IMR-90 (cell line): ENCODE measurements at regions not wholly inside any gene's neighbourhood (a gene's known extent, or its start where the extent isn't known, plus 50 kb on each side); places are given as distances from the start of the nearest gene placed in this dataset.

Experiments used
- ATAC-seq: fragments of 200-7000 bp; cut with Tn5 transposase; 2 replicates; pipeline ENCODE4 v1.9.1; 2020; ENCODE audit warnings: low read depth, mild to moderate bottlenecking, moderate library complexity
- BruUV-seq: library from RNA; stranded (reverse); fragments of 400-500 nt; replicated peaks from 2 replicates; lab custom pipeline; 2021; lab: Mats Ljungman, UMichigan
- CTCF ChIA-PET: fragments of 300-600 bp; formaldehyde crosslinking; extraction: SDS; loops from one replicate; lab custom pipeline; 2021; ENCODE audit warnings: antibody characterized with exemption; lab: Yijun Ruan, JAX
- POLR2A ChIA-PET: fragments of 300-600 bp; sonication (Branson Sonifier 250); formaldehyde crosslinking; loops from one replicate; lab custom pipeline; 2022; ENCODE audit warnings: antibody characterized with exemption; ENCODE audit not compliant: unreplicated experiment; lab: Charles Lee
- DNase-seq: peaks from one replicate; pipeline ENCODE4 v3.0.0; 2013
- H2AFZ ChIP-seq: replicated peaks from 2 replicates; pipeline ENCODE3; 2013; ENCODE audit warnings: low read length, mild to moderate bottlenecking; ENCODE audit not compliant: poor library complexity
- H2AK5ac ChIP-seq: 2 replicates; pipeline ENCODE4 v1.6.1; 2013; ENCODE audit warnings: low read depth, low read length, inconsistent platforms
- H2AK9ac ChIP-seq: replicated peaks from 2 replicates; pipeline ENCODE3; 2013; ENCODE audit warnings: mild to moderate bottlenecking, low read depth, low read length, moderate library complexity; ENCODE audit not compliant: poor library complexity
- H2BK120ac ChIP-seq: 2 replicates; pipeline ENCODE4 v1.6.1; 2013; ENCODE audit warnings: low read depth, low read length, inconsistent platforms
- H2BK15ac ChIP-seq: 3 replicates; pipeline ENCODE4 v1.6.1; 2013; ENCODE audit warnings: low read depth, low read length, inconsistent platforms
- H2BK20ac ChIP-seq: 2 replicates; pipeline ENCODE4 v1.6.1; 2013; ENCODE audit warnings: low read depth, mild to moderate bottlenecking, inconsistent platforms, low read length, moderate library complexity
- H2BK5ac ChIP-seq: 2 replicates; pipeline ENCODE4 v1.6.1; 2013; ENCODE audit warnings: mild to moderate bottlenecking, low read depth, low read length, inconsistent platforms; ENCODE audit not compliant: poor library complexity, severe bottlenecking
- H3K14ac ChIP-seq: replicated peaks from 2 replicates; pipeline ENCODE4 v1.6.1; 2013; ENCODE audit warnings: low read depth, low read length, inconsistent platforms
- H3K18ac ChIP-seq: 2 replicates; pipeline ENCODE4 v1.6.1; 2013; ENCODE audit warnings: low read depth, low read length, control low read depth
- H3K23ac ChIP-seq: 2 replicates; pipeline ENCODE4 v1.6.1; 2013; ENCODE audit warnings: low read depth, low read length, inconsistent platforms
- H3K27ac ChIP-seq: 2 replicates; pipeline ENCODE4 v1.5.1; 2013; ENCODE audit warnings: mild to moderate bottlenecking, control low read depth, low read length; ENCODE audit not compliant: insufficient read depth
- H3K27me3 ChIP-seq: 2 replicates; pipeline ENCODE4 v1.6.1; 2013; ENCODE audit warnings: low read length; ENCODE audit not compliant: control insufficient read depth, insufficient read depth
- H3K36me3 ChIP-seq: 2 replicates; pipeline ENCODE4 v1.6.1; 2013; ENCODE audit warnings: low read length, mixed read lengths; ENCODE audit not compliant: control insufficient read depth, insufficient read depth
- H3K4ac ChIP-seq: 2 replicates; pipeline ENCODE4 v1.6.1; 2013; ENCODE audit warnings: low read depth, low read length, inconsistent platforms
- H3K4me1 ChIP-seq: 2 replicates; pipeline ENCODE4 v1.6.1; 2013; ENCODE audit warnings: low read length, mixed read lengths; ENCODE audit not compliant: control insufficient read depth, insufficient read depth
- H3K4me2 ChIP-seq: 2 replicates; pipeline ENCODE4 v1.6.1; 2013; ENCODE audit warnings: low read depth, mild to moderate bottlenecking, control low read depth, low read length, moderate library complexity
- H3K4me3 ChIP-seq: 2 replicates; pipeline ENCODE4 v1.5.1; 2013; ENCODE audit warnings: low read depth, mild to moderate bottlenecking, control low read depth, low read length, moderate library complexity; ENCODE audit not compliant: insufficient read depth
- H3K56ac ChIP-seq: 2 replicates; pipeline ENCODE4 v1.6.1; 2013; ENCODE audit warnings: low read length, inconsistent platforms; ENCODE audit not compliant: insufficient read depth; ENCODE audit errors: extremely low read depth
- H3K79me1 ChIP-seq, 2 experiments: 2 replicates each; pipeline ENCODE4 v1.6.1; 2013; ENCODE audit warnings: low read length in 2 of 2, inconsistent platforms in 1 of 2, low read depth in 1 of 2
- H3K9ac ChIP-seq: 2 replicates; pipeline ENCODE4 v1.6.1; 2013; ENCODE audit warnings: low read depth, low read length, control low read depth
- H3K9me1 ChIP-seq: 2 replicates; pipeline ENCODE4 v1.6.1; 2013; ENCODE audit warnings: low read length, inconsistent platforms; ENCODE audit not compliant: insufficient read depth
- H3K9me3 ChIP-seq: 2 replicates; pipeline ENCODE4 v1.6.1; 2013; ENCODE audit warnings: low read length; ENCODE audit not compliant: control insufficient read depth, insufficient read depth
- H4K20me1 ChIP-seq: 2 replicates; pipeline ENCODE4 v1.6.1; 2013; ENCODE audit warnings: low read length, inconsistent platforms; ENCODE audit not compliant: insufficient read depth
- H4K5ac ChIP-seq: 2 replicates; pipeline ENCODE4 v1.6.1; 2013; ENCODE audit warnings: mild to moderate bottlenecking, low read depth, low read length, control low read depth
- H4K8ac ChIP-seq, 2 experiments: 2 replicates each; pipeline ENCODE4 v1.6.1; 2013; ENCODE audit warnings: low read depth in 2 of 2, low read length in 2 of 2, control low read depth in 1 of 2, inconsistent platforms in 1 of 2
- H4K91ac ChIP-seq: 2 replicates; pipeline ENCODE4 v1.6.1; 2013; ENCODE audit warnings: low read depth, low read length, inconsistent platforms; ENCODE audit not compliant: insufficient read depth
- BHLHE40 ChIP-seq: fragments of 150-350 bp; IDR thresholded peaks from 2 replicates; pipeline ENCODE4 v1.6.1; 2016; ENCODE audit warnings: mild to moderate bottlenecking, low read depth, low read length
- CEBPB ChIP-seq: IDR thresholded peaks from 2 replicates; pipeline ENCODE4 v1.6.1; 2012; ENCODE audit warnings: low read depth, low read length, improper control_type of control experiment
- CHD1 ChIP-seq: IDR thresholded peaks from 2 replicates; pipeline ENCODE4 v1.6.1; 2012; ENCODE audit warnings: low read depth, low read length, improper control_type of control experiment
- CTCF ChIP-seq: conservative IDR thresholded peaks from 2 replicates; pipeline ENCODE4 v1.5.1; 2012; ENCODE audit warnings: mild to moderate bottlenecking, low read depth, low read length, improper control_type of control experiment
- ELK1 ChIP-seq: fragments of 150-350 bp; IDR thresholded peaks from 2 replicates; pipeline ENCODE4 v1.6.1; 2016; ENCODE audit warnings: low read depth, mild to moderate bottlenecking, low read length, moderate library complexity, borderline replicate concordance
- MAFK ChIP-seq: IDR thresholded peaks from 2 replicates; pipeline ENCODE4 v1.6.1; 2012; ENCODE audit warnings: low read depth, low read length, improper control_type of control experiment
- MAZ ChIP-seq: IDR thresholded peaks from 2 replicates; pipeline ENCODE4 v1.6.1; 2012; ENCODE audit warnings: low read depth, mild to moderate bottlenecking, low read length, improper control_type of control experiment, moderate library complexity, borderline replicate concordance
- MXI1 ChIP-seq: IDR thresholded peaks from 2 replicates; pipeline ENCODE4 v1.6.1; 2012; ENCODE audit warnings: low read depth, mild to moderate bottlenecking, low read length, moderate library complexity, borderline replicate concordance
- NFE2L2 ChIP-seq: fragments of 150-350 bp; IDR thresholded peaks from 2 replicates; pipeline ENCODE4 v1.6.1; 2016; ENCODE audit warnings: low read depth, mild to moderate bottlenecking, low read length
- RAD21 ChIP-seq: IDR thresholded peaks from 2 replicates; pipeline ENCODE4 v1.6.1; 2012; ENCODE audit warnings: low read length, improper control_type of control experiment
- RCOR1 ChIP-seq: IDR thresholded peaks from 2 replicates; pipeline ENCODE4 v1.6.1; 2012; ENCODE audit warnings: mild to moderate bottlenecking, low read length, improper control_type of control experiment; ENCODE audit not compliant: insufficient replicate concordance
- RFX5 ChIP-seq: IDR thresholded peaks from 2 replicates; pipeline ENCODE4 v1.8.0; 2012; ENCODE audit warnings: low read depth, mild to moderate bottlenecking, low read length, moderate library complexity
- SMC3 ChIP-seq: fragments of 150-350 bp; IDR thresholded peaks from 2 replicates; pipeline ENCODE4 v1.6.1; 2016; ENCODE audit warnings: low read depth, mild to moderate bottlenecking, antibody characterized with exemption, low read length, moderate library complexity
- USF2 ChIP-seq: fragments of 150-350 bp; IDR thresholded peaks from 2 replicates; pipeline ENCODE4 v1.6.1; 2017; ENCODE audit warnings: mild to moderate bottlenecking, antibody characterized with exemption, low read length, low read depth
- WGBS, 2 experiments: methylation state at CpG; one replicate each; pipeline versions ENCODE4 v1.1.5 to v1.1.7; 2013; ENCODE audit warnings: missing lambda C conversion rate in 2 of 2; ENCODE audit not compliant: insufficient read length in 1 of 2; ENCODE audit errors: extremely low coverage in 2 of 2; 5-methylcytosine and 5-hydroxymethylcytosine counted together
- dilution Hi-C: fragments of 300-500 bp; cut with HindIII; formaldehyde crosslinking; loops from one replicate; pipeline ENCODE4 v1.14.3; 2018; ENCODE audit warnings: low sequenced_read_pairs; ENCODE audit not compliant: unreplicated experiment
- in situ Hi-C: fragments of 300-500 bp; cut with MboI; formaldehyde crosslinking; loops from 3 replicates; pipeline ENCODE4 v1.14.3; 2019; ENCODE audit warnings: low sequenced_read_pairs, inconsistent platforms, mixed read lengths
- intact Hi-C: fragments of 100-400 bp; cut with micrococcal nuclease; formaldehyde crosslinking; loops from 2 replicates; pipeline ENCODE4 v1.10.0; 2022

GRCh38 chr10:4332764-4333458 lies 493.1 kb upstream of the AKR1E2 start:
- H3K14ac ChIP-seq = no peak overlapping the region
- H3K56ac ChIP-seq = no peak overlapping the region
- H2BK5ac ChIP-seq = no peak overlapping the region
- in situ Hi-C loops (no loop called here), intact Hi-C loops (no loop called here), dilution Hi-C loops (no loop called here)
- H3K27me3 ChIP-seq = no peaks in the 10 kb centered on the region
- no peak overlapping the region for H2AFZ ChIP-seq
- H4K8ac ChIP-seq = no peak overlapping the region
- H3K9me1 ChIP-seq = no peaks in the 10 kb centered on the region
- ATAC-seq = no peak
- CTCF ChIA-PET = no interaction called here
- H3K36me3 ChIP-seq = no peaks in the 10 kb centered on the region
- TF ChIP-seq MAFK = no peak
- TF ChIP-seq CHD1 = no peak
- no peak for TF ChIP-seq RFX5
- TF ChIP-seq CEBPB = no peak
- TF ChIP-seq NFE2L2 = no peak
- TF ChIP-seq RAD21 = no peak
- TF ChIP-seq MAZ = no peak
- TF ChIP-seq CTCF = no peak
- no peak for TF ChIP-seq ELK1
- no peak for TF ChIP-seq BHLHE40
- no peak for TF ChIP-seq MXI1
- no peak for TF ChIP-seq SMC3
- TF ChIP-seq RCOR1 = no peak
- TF ChIP-seq USF2 = no peak
- no peak overlapping the region for H2BK120ac ChIP-seq
- no peaks in the 10 kb centered on the region for H4K20me1 ChIP-seq
- H4K5ac ChIP-seq = no peak overlapping the region
- no peak for DNase-seq
- H3K4me1 ChIP-seq = peaks cover 2% of the 10 kb centered on the region; the same call in 1 of the 2 replicates
- H3K18ac ChIP-seq = no peak overlapping the region
- 98 to 100% methylated on average over 3 to 6 of the region's 9 CpGs for WGBS, 2 experiments
- H3K9ac ChIP-seq = no peak overlapping the region
- H2BK20ac ChIP-seq = no peak overlapping the region
- H2BK15ac ChIP-seq = no peak overlapping the region
- POLR2A ChIA-PET = no interaction called here
- no peak overlapping the region for H2AK5ac ChIP-seq
- no peak overlapping the region for H4K91ac ChIP-seq
- no peak overlapping the region for H2AK9ac ChIP-seq
- H3K23ac ChIP-seq = no peak overlapping the region
- H3K27ac ChIP-seq = no peak overlapping the region
- H3K4me3 ChIP-seq = no peak overlapping the region
- H3K4ac ChIP-seq = no peak overlapping the region
- H3K79me1 ChIP-seq = no peaks in the 10 kb centered on the region
- H3K9me3 ChIP-seq = no peaks in the 10 kb centered on the region
- H3K4me2 ChIP-seq = no peak overlapping the region
- BruUV-seq = no TSS peak
